IgD-negative memory B cell (primary cell): ENCODE measurements at regions not wholly inside any gene's neighbourhood (a gene's known extent, or its start where the extent isn't known, plus 50 kb on each side); places are given as distances from the start of the nearest gene placed in this dataset.
A peak's percentile ranks its signal among the peaks of the same experiment; 100 is the strongest.

ENCODE experiments used
- H3K27ac Mint-ChIP-seq, 3 donors: one replicate each; pipeline ENCODE4 v1.8.0; 2020 to 2022; ENCODE audit warnings: mild to moderate bottlenecking in 3 of 3, mixed read lengths in 3 of 3, moderate library complexity in 1 of 3
- H3K27me3 Mint-ChIP-seq: one replicate; pipeline ENCODE4 v1.8.0; 2021; ENCODE audit warnings: mixed read lengths
- H3K36me3 Mint-ChIP-seq: one replicate; pipeline ENCODE4 v1.8.0; 2020; ENCODE audit warnings: mild to moderate bottlenecking, mixed read lengths
- H3K4me1 Mint-ChIP-seq, 3 donors: one replicate each; pipeline ENCODE4 v1.8.0; 2020 to 2022; ENCODE audit warnings: mixed read lengths in 3 of 3, mild to moderate bottlenecking in 1 of 3
- H3K4me3 Mint-ChIP-seq, 4 donors: one replicate each; pipeline ENCODE4 v1.8.0; 2020 to 2022; ENCODE audit warnings: mild to moderate bottlenecking in 4 of 4, mixed read lengths in 4 of 4, moderate library complexity in 3 of 4
- H3K9me3 Mint-ChIP-seq, 3 donors: one replicate each; pipeline ENCODE4 v1.8.0; 2020 to 2021; ENCODE audit warnings: mixed read lengths in 3 of 3, mild to moderate bottlenecking in 1 of 3

- Mint-ChIP-seq H3K4me1 (no peaks in the 10 kb centered on the region), H3K9me3 (peaks cover 0 to 6% (median 1%) of the 10 kb centered on the region in 3 donors), H3K4me3 (no peak overlapping the region), H3K36me3 (no peaks in the 10 kb centered on the region), H3K27ac (no peak overlapping the region), H3K27me3 (no peaks in the 10 kb centered on the region)
Observed at GRCh38 chr2:76298041-76298440, 587.3 kb upstream of the GCFC2 start.

GRCh38 chr2:76296438-76296837 is 585.7 kb upstream of the GCFC2 start:
- no peaks in the 10 kb centered on the region for H3K36me3 Mint-ChIP-seq
- no peak overlapping the region for H3K27ac Mint-ChIP-seq
- H3K4me1 Mint-ChIP-seq = no peaks in the 10 kb centered on the region
- peaks cover 0 to 12% (median 2%) of the 10 kb centered on the region in 3 donors for H3K9me3 Mint-ChIP-seq
- H3K27me3 Mint-ChIP-seq = no peaks in the 10 kb centered on the region
- H3K4me3 Mint-ChIP-seq = no peak overlapping the region

GRCh38 chr2:76295762-76296161 is 585.0 kb upstream of the GCFC2 start:
- Mint-ChIP-seq H3K27me3 (no peaks in the 10 kb centered on the region), H3K36me3 (no peaks in the 10 kb centered on the region), H3K4me3 (no peak overlapping the region), H3K27ac (no peak overlapping the region), H3K4me1 (no peaks in the 10 kb centered on the region), H3K9me3 (peaks cover 0 to 12% (median 2%) of the 10 kb centered on the region in 3 donors)

GRCh38 chr2:76288598-76288997 is 577.9 kb upstream of the GCFC2 start:
- H3K4me3 Mint-ChIP-seq = no peak overlapping the region
- no peak overlapping the region for H3K27ac Mint-ChIP-seq
- H3K4me1 Mint-ChIP-seq = no peaks in the 10 kb centered on the region
- peaks cover 2 to 9% (median 2%) of the 10 kb centered on the region in 3 donors for H3K9me3 Mint-ChIP-seq
- H3K27me3 Mint-ChIP-seq = no peaks in the 10 kb centered on the region
- no peaks in the 10 kb centered on the region for H3K36me3 Mint-ChIP-seq

- H3K4me3 Mint-ChIP-seq = no peak overlapping the region
- H3K4me1 Mint-ChIP-seq = no peaks in the 10 kb centered on the region
- no peak overlapping the region for H3K27ac Mint-ChIP-seq
- no peaks in the 10 kb centered on the region for H3K36me3 Mint-ChIP-seq
- H3K27me3 Mint-ChIP-seq = no peaks in the 10 kb centered on the region
- peaks cover 2 to 9% (median 2%) of the 10 kb centered on the region in 3 donors for H3K9me3 Mint-ChIP-seq
Observed at GRCh38 chr2:76288146-76288545, 577.4 kb upstream of the GCFC2 start.

- H3K36me3 Mint-ChIP-seq = no peaks in the 10 kb centered on the region
- no peaks in the 10 kb centered on the region for H3K4me1 Mint-ChIP-seq
- H3K4me3 Mint-ChIP-seq = no peak overlapping the region
- H3K9me3 Mint-ChIP-seq = peaks cover 0 to 6% (median 2%) of the 10 kb centered on the region in 3 donors
- no peak overlapping the region for H3K27ac Mint-ChIP-seq
- H3K27me3 Mint-ChIP-seq = no peaks in the 10 kb centered on the region
Observed at GRCh38 chr2:76283350-76283749, 572.6 kb upstream of the GCFC2 start.

- Mint-ChIP-seq H3K9me3 (peaks cover 2 to 6% (median 4%) of the 10 kb centered on the region in 3 donors), H3K27ac (no peak overlapping the region), H3K4me1 (no peaks in the 10 kb centered on the region), H3K36me3 (no peaks in the 10 kb centered on the region), H3K27me3 (no peaks in the 10 kb centered on the region), H3K4me3 (no peak overlapping the region)
Observed at GRCh38 chr2:76281156-76281841, 570.6 kb upstream of the GCFC2 start.

- Mint-ChIP-seq H3K27me3 (no peaks in the 10 kb centered on the region), H3K4me3 (no peak overlapping the region), H3K4me1 (no peaks in the 10 kb centered on the region), H3K27ac (no peak overlapping the region), H3K36me3 (no peaks in the 10 kb centered on the region), H3K9me3 (peaks cover 2 to 6% (median 6%) of the 10 kb centered on the region in 3 donors)
Observed at GRCh38 chr2:76280686-76281085, 570.0 kb upstream of the GCFC2 start.

- Mint-ChIP-seq H3K27me3 (no peaks in the 10 kb centered on the region), H3K27ac (no peak overlapping the region), H3K9me3 (peaks cover 0 to 6% (median 6%) of the 10 kb centered on the region in 3 donors), H3K4me3 (no peak overlapping the region), H3K4me1 (no peaks in the 10 kb centered on the region), H3K36me3 (no peaks in the 10 kb centered on the region)
Observed at GRCh38 chr2:76279142-76279541, 568.4 kb upstream of the GCFC2 start.

GRCh38 chr2:76275788-76276187 is 565.1 kb upstream of the GCFC2 start:
- H3K4me1 Mint-ChIP-seq = no peaks in the 10 kb centered on the region
- no peak overlapping the region for H3K27ac Mint-ChIP-seq
- H3K27me3 Mint-ChIP-seq = no peaks in the 10 kb centered on the region
- no peak overlapping the region for H3K4me3 Mint-ChIP-seq
- peaks cover 3 to 7% (median 6%) of the 10 kb centered on the region in 3 donors for H3K9me3 Mint-ChIP-seq
- H3K36me3 Mint-ChIP-seq = peaks cover 1% of the 10 kb centered on the region

GRCh38 chr2:76274676-76275075 is 564.0 kb upstream of the GCFC2 start:
- H3K4me3 Mint-ChIP-seq = no peak overlapping the region
- no peaks in the 10 kb centered on the region for H3K4me1 Mint-ChIP-seq
- no peak overlapping the region for H3K27ac Mint-ChIP-seq
- peaks cover 3 to 7% (median 6%) of the 10 kb centered on the region in 3 donors for H3K9me3 Mint-ChIP-seq
- H3K27me3 Mint-ChIP-seq = no peaks in the 10 kb centered on the region
- peaks cover 1% of the 10 kb centered on the region for H3K36me3 Mint-ChIP-seq

GRCh38 chr2:76274160-76274559 is 563.4 kb upstream of the GCFC2 start:
- Mint-ChIP-seq H3K4me1 (no peaks in the 10 kb centered on the region), H3K36me3 (peaks cover 1% of the 10 kb centered on the region), H3K27me3 (no peaks in the 10 kb centered on the region), H3K27ac (no peak overlapping the region), H3K9me3 (peaks cover 3 to 7% (median 6%) of the 10 kb centered on the region in 3 donors), H3K4me3 (no peak overlapping the region)

GRCh38 chr2:76270096-76270710 is 559.5 kb upstream of the GCFC2 start:
- Mint-ChIP-seq H3K36me3 (peaks cover 1% of the 10 kb centered on the region), H3K4me3 (no peak overlapping the region), H3K4me1 (no peaks in the 10 kb centered on the region), H3K27ac (peak overlapping the region in 1 of 3 donors; percentile 11), H3K27me3 (no peaks in the 10 kb centered on the region), H3K9me3 (peaks cover 0 to 7% (median 0%) of the 10 kb centered on the region in 3 donors)

GRCh38 chr2:76268902-76269620 is 558.3 kb upstream of the GCFC2 start:
- no peaks in the 10 kb centered on the region for H3K27me3 Mint-ChIP-seq
- peaks cover 1% of the 10 kb centered on the region for H3K36me3 Mint-ChIP-seq
- no peak overlapping the region for H3K27ac Mint-ChIP-seq
- no peaks in the 10 kb centered on the region for H3K4me1 Mint-ChIP-seq
- H3K9me3 Mint-ChIP-seq = peaks cover 0 to 7% (median 0%) of the 10 kb centered on the region in 3 donors
- no peak overlapping the region for H3K4me3 Mint-ChIP-seq

- Mint-ChIP-seq H3K4me1 (no peaks in the 10 kb centered on the region), H3K9me3 (peaks cover 0 to 7% (median 0%) of the 10 kb centered on the region in 3 donors), H3K27me3 (no peaks in the 10 kb centered on the region), H3K36me3 (peaks cover 1% of the 10 kb centered on the region), H3K27ac (no peak overlapping the region), H3K4me3 (no peak overlapping the region)
Observed at GRCh38 chr2:76268484-76268883, 557.8 kb upstream of the GCFC2 start.
